ENCODE measurements at regions not wholly inside any gene's neighbourhood (a gene's known extent, or its start where the extent isn't known, plus 50 kb on each side); places are given as distances from the start of the nearest gene placed in this dataset.

GRCh38 chr6:50123688-50124087, 74.0 kb upstream of the DEFB112 start:
- H2AFZ ChIP-seq (ENCODE audit: insufficient read depth, low read depth, low read length, poor library complexity, severe bottlenecking) = no peak overlapping the region
- intact Hi-C loops (cut with micrococcal nuclease) = no loop called here

GRCh38 chr6:50124572-50124971, 74.8 kb upstream of the DEFB112 start:
- intact Hi-C loops (cut with micrococcal nuclease) = no loop called here
- TF ChIP-seq, protein P1, sequence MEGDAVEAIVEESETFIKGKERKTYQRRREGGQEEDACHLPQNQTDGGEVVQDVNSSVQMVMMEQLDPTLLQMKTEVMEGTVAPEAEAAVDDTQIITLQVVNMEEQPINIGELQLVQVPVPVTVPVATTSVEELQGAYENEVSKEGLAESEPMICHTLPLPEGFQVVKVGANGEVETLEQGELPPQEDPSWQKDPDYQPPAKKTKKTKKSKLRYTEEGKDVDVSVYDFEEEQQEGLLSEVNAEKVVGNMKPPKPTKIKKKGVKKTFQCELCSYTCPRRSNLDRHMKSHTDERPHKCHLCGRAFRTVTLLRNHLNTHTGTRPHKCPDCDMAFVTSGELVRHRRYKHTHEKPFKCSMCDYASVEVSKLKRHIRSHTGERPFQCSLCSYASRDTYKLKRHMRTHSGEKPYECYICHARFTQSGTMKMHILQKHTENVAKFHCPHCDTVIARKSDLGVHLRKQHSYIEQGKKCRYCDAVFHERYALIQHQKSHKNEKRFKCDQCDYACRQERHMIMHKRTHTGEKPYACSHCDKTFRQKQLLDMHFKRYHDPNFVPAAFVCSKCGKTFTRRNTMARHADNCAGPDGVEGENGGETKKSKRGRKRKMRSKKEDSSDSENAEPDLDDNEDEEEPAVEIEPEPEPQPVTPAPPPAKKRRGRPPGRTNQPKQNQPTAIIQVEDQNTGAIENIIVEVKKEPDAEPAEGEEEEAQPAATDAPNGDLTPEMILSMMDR (IDR thresholded peaks at IDR 0.05) = no peak
- Mint-ChIP-seq H3K4me3 (no peak overlapping the region), H3K36me3 (no peaks in the 10 kb centered on the region), H3K4me1 (no peaks in the 10 kb centered on the region), H3K9me3 (no peaks in the 10 kb centered on the region), H3K27ac (no peak overlapping the region), H3K27me3 (ENCODE audit: low read depth in 3 of 3) (peaks cover 0 to 6% (median 3%) of the 10 kb centered on the region in 3 donors)
- Histone ChIP-seq H3K27me3 (ENCODE audit: control insufficient read depth in 2 of 2, insufficient read depth in 2 of 2, low read length in 2 of 2) (no peaks in the 10 kb centered on the region), H3K36me3 (replicated peaks in 1 of 2; ENCODE audit: control insufficient read depth in 1 of 2, insufficient read depth in 2 of 2, low read length in 2 of 2) (no peaks in the 10 kb centered on the region), H3K79me2 (ENCODE audit: insufficient read depth, low read length) (no peaks in the 10 kb centered on the region), H3K9ac (ENCODE audit: insufficient read depth, low read length, poor library complexity, severe bottlenecking) (no peak overlapping the region), H3K4me3 (replicated peaks in 1 of 3; ENCODE audit: low read depth in 2 of 3, low read length in 3 of 3) (no peak overlapping the region), H4K20me1 (ENCODE audit: insufficient read depth, low read length) (no peaks in the 10 kb centered on the region), H3K27ac (ENCODE audit: low read depth in 1 of 2, low read length in 2 of 2) (no peak overlapping the region), H3K4me1 (ENCODE audit: control insufficient read depth in 1 of 2, insufficient read depth in 2 of 2, low read length in 2 of 2) (no peaks in the 10 kb centered on the region), H3K4me2 (replicated peaks; ENCODE audit: extremely low read depth, low read length, poor library complexity, severe bottlenecking) (no peak overlapping the region), H2AFZ (ENCODE audit: insufficient read depth, low read depth, low read length, poor library complexity, severe bottlenecking) (no peak overlapping the region), H3K9me3 (replicated peaks in 1 of 2; ENCODE audit: control insufficient read depth in 1 of 2, insufficient read depth in 1 of 2, low read length in 2 of 2) (no peaks in the 10 kb centered on the region)
- 100% methylated on average over 1 of the region's 2 CpGs for WGBS (ENCODE audit: insufficient coverage)
- no peak for DNase-seq

More at GRCh38 chr6:50123688-50124087, 74.0 kb upstream of the DEFB112 start:
- Mint-ChIP-seq H3K9me3 (no peaks in the 10 kb centered on the region), H3K27me3 (ENCODE audit: low read depth in 3 of 3) (peaks cover 0 to 6% (median 3%) of the 10 kb centered on the region in 3 donors), H3K4me3 (no peak overlapping the region), H3K36me3 (no peaks in the 10 kb centered on the region), H3K27ac (no peak overlapping the region), H3K4me1 (no peaks in the 10 kb centered on the region)
- Histone ChIP-seq H3K36me3 (replicated peaks in 1 of 2; ENCODE audit: control insufficient read depth in 1 of 2, insufficient read depth in 2 of 2, low read length in 2 of 2) (no peaks in the 10 kb centered on the region), H3K4me3 (replicated peaks in 1 of 3; ENCODE audit: low read depth in 2 of 3, low read length in 3 of 3) (no peak overlapping the region), H3K9ac (ENCODE audit: insufficient read depth, low read length, poor library complexity, severe bottlenecking) (no peak overlapping the region), H3K79me2 (ENCODE audit: insufficient read depth, low read length) (no peaks in the 10 kb centered on the region), H4K20me1 (ENCODE audit: insufficient read depth, low read length) (no peaks in the 10 kb centered on the region), H3K27ac (ENCODE audit: low read depth in 1 of 2, low read length in 2 of 2) (no peak overlapping the region), H3K9me3 (replicated peaks in 1 of 2; ENCODE audit: control insufficient read depth in 1 of 2, insufficient read depth in 1 of 2, low read length in 2 of 2) (no peaks in the 10 kb centered on the region), H3K4me2 (replicated peaks; ENCODE audit: extremely low read depth, low read length, poor library complexity, severe bottlenecking) (no peak overlapping the region), H3K4me1 (ENCODE audit: control insufficient read depth in 1 of 2, insufficient read depth in 2 of 2, low read length in 2 of 2) (no peaks in the 10 kb centered on the region), H3K27me3 (ENCODE audit: control insufficient read depth in 2 of 2, insufficient read depth in 2 of 2, low read length in 2 of 2) (no peaks in the 10 kb centered on the region)
- DNase-seq = no peak
- TF ChIP-seq, protein P1 (IDR thresholded peaks at IDR 0.05) = no peak
